SU-DHL-6 (cell line): ENCODE measurements at regions not wholly inside any gene's neighbourhood (a gene's known extent, or its start where the extent isn't known, plus 50 kb on each side); places are given as distances from the start of the nearest gene placed in this dataset.

ENCODE experiments used
- CTCF ChIP-seq: fragments of 200-600 bp; sonication (generic); IDR thresholded peaks from one replicate; pipeline ENCODE4 v1.5.1; 2017; ENCODE audit warnings: antibody characterized with exemption, mild to moderate bottlenecking, low read length, moderate library complexity; ENCODE audit not compliant: insufficient read depth, poor library complexity, severe bottlenecking
- EZH2phosphoT487 ChIP-seq: fragments of 200-600 bp; sonication (generic), shearing (Covaris generic); conservative IDR thresholded peaks from 2 replicates; pipeline ENCODE4 v1.6.1; 2018; ENCODE audit warnings: mild to moderate bottlenecking, antibody characterized with exemption, low read length, moderate library complexity, mixed read lengths

GRCh38 chr3:154708554-154708953 is 278.6 kb upstream of the GPR149 start:
- no peak for TF ChIP-seq CTCF
- no peak for TF ChIP-seq EZH2phosphoT487
